Amniotic epithelial cell (primary cell): ENCODE measurements at regions not wholly inside any gene's neighbourhood (a gene's known extent, or its start where the extent isn't known, plus 50 kb on each side); places are given as distances from the start of the nearest gene placed in this dataset.
"Not testable (repeated sequence)": the region's sequence is repeated elsewhere in the genome, so short reads cannot be mapped to it uniquely, and the experiment has no call there.

Experiments
- DNase-seq: peaks from one replicate; pipeline ENCODE4 v3.0.0-alpha.2; 2010; ENCODE audit warnings: low read depth

- DNase-seq, result no peak
Measured at GRCh38 chr17:6893382-6894205, 62.1 kb upstream of the TEKT1 start.

GRCh38 chr17:6894206-6894528 lies 62.6 kb upstream of the TEKT1 start:
- no peak for DNase-seq

DNA sequence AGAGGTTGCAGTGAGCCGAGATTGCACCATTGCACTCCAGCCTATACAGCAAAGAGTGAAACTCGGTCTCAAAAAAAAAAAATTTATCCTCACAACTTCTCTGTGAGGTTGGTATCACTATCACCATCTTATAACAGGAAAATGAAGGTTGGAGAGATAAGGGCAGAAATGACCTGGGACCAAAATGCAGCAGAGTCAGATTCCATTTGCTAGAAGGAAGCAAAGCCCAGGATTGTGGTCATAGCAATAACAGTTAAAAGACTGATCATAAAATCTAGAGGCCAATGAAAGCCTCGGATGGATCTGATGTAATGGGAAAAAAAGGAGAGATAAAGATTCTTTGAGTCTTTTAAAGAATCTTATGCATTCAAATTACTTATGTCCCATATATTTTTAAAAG lies 69.6 kb upstream of the TEKT1 start:
- DNase-seq, result no peak

DNA sequence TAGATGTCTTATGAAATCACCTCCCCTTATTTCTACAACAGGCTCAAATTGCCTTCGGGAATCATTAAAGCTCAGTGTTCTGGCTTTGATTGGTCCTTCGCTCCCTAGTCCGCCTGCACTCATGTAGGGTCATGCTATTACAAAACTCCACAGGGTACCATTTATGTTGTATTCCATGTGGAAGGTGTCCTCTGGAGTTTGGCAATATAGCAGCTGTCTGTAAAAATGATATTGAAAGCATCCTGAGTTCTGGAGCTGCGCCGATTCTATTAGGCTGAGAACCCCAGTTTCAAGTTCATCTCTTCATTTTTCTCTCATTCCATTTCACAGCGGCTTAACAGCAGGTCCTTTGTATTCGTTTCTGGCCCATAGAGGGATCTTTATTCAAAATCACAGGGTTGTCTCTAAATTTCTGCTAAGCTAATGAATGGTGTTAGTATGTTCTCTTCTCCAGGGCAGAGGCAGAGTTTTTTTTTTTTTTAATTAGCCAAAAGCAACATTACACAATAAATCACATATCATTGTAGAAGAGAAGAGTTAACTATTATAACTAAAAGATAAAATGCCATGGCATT lies 71.9 kb upstream of the TEKT1 start:
- no peak for DNase-seq

DNA sequence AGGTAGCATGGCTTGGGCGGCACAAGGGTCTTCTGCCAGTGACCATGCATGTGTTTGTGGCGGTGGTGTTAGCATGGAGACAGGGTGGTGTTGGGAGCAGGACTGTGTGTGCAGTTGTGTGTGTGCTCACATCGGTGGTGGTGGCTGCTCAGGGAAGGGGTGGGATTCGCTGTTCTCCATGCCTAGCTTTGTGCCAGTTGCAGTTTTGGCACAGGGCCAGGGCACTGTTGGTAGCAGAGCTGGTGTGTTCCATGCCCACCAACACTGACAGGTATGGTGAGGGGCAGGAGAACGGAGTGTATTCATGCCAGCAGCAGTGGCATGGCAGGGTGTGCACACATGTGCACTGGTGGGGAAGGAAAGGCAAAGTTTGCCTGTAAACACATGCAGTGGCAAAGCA lies 77.3 kb upstream of the TEKT1 start:
- DNase-seq, result no peak

DNA sequence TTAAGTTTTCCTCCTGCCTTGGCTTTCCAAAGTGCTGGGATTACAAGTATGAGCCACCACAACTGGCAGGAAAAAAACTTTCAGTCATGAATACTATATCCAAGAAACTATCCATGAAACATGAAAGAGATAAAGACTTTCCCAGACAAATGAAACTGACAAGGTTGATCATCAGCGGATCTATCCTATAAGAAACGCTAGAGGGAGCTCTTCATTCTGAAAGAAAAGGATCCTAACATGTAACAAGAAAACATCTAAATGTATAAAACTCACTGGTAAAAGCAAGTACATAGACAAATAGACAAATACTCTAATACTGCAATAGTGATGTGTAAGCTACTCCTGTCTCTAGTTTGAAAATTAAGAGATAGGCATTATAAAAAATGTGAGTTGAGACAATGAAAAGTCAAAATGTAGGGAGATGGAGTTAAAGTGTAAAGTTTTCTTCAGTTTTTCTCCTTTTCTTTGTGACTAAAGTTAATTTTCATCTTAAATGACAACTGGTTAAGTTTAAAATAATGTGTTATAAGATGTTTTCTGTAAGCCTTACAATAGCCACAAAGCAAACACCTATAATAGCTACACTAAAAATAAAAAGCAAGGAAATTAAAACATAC lies 79.6 kb upstream of the TEKT1 start:
- DNase-seq, result peak; percentile 46

DNA sequence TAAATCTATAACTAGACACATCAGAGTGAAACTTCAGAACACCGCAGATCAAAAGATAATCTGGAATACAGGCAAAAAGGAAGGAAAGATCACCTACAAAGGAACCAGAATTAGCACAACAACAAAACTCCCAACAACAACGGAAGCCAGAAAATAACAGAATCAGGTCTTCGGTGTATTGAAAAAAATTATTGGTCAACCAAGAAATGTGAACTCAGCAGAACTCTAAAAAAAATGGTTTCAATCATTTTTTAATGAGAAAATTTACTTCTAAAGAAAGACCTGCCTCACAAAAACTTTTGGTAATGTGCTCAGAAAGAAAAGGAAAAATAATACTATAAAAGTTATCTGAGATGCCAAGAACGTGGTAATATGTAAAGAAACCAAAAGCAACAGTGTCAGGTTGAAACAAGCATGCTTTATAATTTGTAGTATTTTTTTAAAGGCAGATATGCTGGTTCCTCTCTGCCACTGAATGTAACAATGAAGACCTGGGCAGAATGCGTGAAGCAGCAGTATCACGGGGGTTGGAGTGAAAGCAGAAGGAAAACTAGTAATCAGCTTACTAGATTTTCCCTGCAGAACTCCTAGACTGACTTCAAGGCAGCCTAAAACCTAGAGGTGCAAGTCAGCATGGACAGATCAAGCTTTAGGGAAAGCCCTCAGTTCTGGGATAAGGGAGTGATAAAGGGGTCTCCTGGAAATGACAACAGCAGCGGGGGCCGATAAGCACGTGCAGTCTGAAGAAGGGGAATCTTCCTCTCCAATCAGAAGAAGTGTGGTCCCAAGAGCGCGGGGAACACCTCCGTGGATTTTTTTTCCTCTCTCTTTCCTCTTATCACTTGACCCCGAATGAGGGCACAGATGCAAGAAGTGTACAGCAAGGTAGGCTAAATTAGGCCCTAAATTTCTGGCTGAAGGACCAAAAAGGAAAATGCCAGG lies 80.9 kb upstream of the TEKT1 start:
- no peak for DNase-seq

- peak; percentile 25 for DNase-seq
Measured at GRCh38 chr17:6913608-6914443, 82.0 kb upstream of the ALOX12 start.

GRCh38 chr17:6914711-6915110 lies 81.1 kb upstream of the ALOX12 start:
- peak; percentile 27 for DNase-seq

DNA sequence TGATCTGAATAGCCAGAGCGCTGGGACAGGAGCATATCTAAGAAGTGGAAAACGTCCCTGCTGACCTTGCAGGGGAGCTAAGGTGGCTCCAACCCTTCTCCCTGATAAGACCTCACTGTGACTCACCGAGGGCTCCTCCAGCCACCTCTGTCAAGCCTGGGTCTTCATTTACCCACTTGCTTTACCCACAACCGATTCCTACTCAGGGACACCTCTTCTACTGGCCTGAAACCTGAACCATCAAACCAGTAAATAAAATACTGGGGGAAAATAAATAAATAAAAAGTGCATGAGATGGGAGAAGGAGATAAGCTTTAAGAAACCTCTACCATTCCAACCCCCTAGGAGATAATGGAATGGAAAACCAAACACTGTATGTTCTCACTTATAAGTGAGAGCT lies 80.2 kb upstream of the ALOX12 start:
- no peak for DNase-seq

GRCh38 chr17:6919158-6919557 lies 76.7 kb upstream of the ALOX12 start:
- DNase-seq, result no peak

DNA sequence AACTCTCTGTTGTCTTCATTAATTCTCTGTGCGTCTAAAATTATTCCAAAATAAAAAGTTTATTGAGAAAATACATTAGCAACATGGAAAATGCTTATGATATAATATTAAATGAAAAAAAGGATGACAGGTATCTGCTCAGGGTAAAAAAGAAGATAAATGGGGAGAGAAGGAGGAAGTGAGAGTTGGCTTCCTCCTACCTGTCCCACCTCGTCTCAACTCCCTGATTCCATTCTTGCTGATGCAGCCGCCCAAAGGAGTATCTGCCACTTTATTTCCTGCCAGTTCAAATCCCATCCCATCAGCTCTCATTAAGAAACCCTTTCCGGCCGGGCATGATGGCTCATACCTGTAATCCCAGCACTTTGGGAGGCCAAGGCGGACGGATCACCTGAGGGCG lies 72.5 kb upstream of the ALOX12 start:
- no peak for DNase-seq

DNA sequence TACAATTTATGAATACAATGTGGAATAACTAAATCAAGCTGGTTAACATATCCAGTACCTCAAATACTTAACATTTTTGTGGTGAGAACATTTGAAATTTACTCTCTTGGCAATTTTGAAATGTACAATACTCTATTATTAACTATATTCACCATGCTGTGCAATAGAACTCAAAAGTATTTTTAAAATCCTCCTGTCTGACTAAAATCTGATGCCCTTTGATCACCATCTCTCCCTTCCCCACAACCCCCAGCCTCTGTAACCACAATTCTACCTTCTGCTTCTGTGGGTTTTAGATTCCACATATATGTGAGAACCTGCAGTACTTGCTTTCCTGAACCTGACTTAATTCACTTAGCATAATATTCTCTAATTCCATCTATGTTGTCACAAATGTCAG lies 71.6 kb upstream of the ALOX12 start:
- DNase-seq, result no peak

GRCh38 chr17:6926667-6927066 lies 69.2 kb upstream of the ALOX12 start:
- DNase-seq, result no peak

DNA sequence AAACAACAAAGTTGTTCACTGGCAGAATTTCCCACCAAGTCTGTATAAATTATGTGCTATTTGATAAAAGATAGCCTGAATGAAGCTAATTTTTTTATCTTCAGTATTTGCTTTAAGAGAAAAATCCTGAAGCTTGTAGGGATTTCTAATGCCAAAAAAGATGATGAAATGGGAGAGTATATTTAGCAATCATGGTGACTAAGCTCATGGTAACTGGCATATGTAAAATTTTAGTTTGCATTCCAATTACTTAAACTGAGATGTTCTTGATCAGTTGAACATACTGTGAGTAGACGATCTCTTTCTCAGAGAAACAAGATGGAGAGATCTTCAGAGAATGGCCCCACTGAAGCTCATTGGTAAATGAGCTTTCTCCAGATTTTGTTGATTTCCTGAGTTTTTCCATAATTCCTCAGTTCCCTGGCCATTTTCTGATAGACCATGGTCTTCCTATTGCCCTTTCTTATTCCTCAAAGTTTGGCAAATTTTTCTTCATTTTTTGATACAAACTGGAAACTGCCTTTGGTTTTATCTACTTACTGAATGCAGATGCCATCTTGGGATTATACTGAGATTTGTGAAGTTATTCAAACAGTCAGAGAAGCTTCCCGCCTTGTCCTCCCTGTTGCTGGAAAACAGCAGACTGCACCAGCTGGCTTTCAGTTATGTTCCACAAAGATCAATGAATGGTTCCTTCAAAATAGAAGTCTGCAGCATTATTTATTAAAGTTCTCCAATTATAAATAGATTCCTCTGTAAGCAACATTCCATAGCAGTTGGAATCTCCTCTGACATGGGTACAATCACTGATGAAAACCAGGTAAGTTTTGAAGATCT lies 68.3 kb upstream of the ALOX12 start:
- peak; percentile 74 for DNase-seq

DNA sequence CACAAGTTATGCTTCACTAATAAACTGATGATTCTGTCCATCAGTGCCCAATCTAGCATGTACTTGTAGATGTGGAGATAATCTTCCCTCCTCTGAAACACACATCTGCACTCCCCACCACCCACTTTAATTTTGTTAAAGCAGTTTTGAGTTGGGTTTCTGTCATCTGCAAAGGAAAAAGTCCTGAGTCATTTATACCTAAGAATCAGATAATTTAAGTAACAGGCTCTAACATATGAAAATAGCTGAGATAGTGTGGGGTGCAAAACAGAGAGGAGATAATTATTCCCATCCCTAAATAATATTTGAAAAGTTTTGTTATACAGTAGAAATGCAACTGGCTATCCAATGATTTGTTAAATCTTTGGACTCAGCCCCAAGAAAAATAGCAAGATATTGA lies 67.7 kb upstream of the ALOX12 start:
- DNase-seq, result no peak

DNA sequence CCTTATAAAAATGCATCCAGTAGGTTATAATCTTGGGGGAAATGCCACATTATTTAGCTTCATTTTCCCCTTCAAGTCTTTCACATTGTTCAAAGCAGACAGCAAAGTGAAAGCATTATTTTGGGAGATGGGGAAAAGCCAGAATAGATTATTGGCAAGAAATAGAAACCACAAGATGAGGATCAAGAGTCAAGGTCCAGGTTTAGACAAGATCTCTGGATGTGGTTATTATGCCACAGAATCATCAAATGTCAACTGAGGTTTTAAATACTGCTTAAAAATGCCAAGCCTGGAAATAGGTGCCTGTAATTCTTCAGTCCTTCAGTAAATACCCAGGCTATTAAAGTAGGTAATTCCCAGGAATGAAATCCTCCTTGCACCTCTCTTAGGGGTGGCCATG lies 65.1 kb upstream of the ALOX12 start:
- DNase-seq, result no peak

- DNase-seq, result not testable (repeated sequence)
Measured at GRCh38 chr17:6934544-6934943, 61.3 kb upstream of the ALOX12 start.

DNA sequence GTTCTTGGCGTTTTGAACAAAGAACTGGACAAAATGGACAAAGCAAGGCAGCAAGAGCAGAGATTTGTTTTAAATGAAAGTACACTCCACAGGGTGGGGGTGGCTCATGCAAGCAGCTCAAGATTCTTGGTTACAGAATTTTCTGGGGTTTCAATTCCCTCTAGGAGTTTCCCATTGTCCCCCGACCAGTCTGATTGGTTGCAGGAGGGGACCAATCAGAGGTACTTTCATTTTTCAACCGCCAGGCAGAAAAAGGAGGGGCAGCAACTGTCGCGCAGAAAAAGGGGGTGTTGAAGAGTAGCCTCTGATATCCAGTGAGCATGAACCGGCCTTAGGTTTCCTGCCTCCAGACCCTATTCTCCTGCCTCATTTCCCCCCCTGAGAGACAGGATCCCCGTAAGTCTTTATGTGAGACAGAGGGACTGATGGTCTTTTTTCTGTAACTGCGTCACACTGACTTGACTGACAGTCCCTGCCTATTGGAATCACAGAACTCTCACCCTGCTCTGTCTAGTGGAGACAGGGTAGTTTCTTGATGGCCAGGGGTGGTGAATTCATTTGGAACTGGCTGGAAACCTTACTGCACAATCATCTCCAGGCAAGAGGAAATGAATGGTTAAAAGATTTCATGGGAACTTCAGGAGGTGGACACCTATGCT lies 59.4 kb upstream of the ALOX12 start:
- DNase-seq, result no peak

- DNase-seq, result no peak
Measured at GRCh38 chr17:6938637-6939036, 57.2 kb upstream of the ALOX12 start.
